ENCODE measurements at regions not wholly inside any gene's neighbourhood (a gene's known extent, or its start where the extent isn't known, plus 50 kb on each side); places are given as distances from the start of the nearest gene placed in this dataset.

GRCh38 chr7:85705076-85705475, 518.2 kb upstream of the SEMA3D start:
- no peak for TF ChIP-seq CTCF (IDR thresholded peaks at IDR 0.05)
- no peak for TF ChIP-seq ZFX (IDR thresholded peaks at IDR 0.05; ENCODE audit: borderline replicate concordance)
